GM23338 (cell line): ENCODE measurements at regions not wholly inside any gene's neighbourhood (a gene's known extent, or its start where the extent isn't known, plus 50 kb on each side); places are given as distances from the start of the nearest gene placed in this dataset.

Experiments used
- CREB1 ChIP-seq: fragments of 250-450 bp; sonication (Bioruptor Pico); IDR thresholded peaks from 2 replicates; pipeline ENCODE4 v1.5.0; 2020; ENCODE audit warnings: low read depth, mild to moderate bottlenecking, moderate library complexity
- CTCF ChIP-seq, 2 experiments: fragments of 200-600 bp in 1 of 2; sonication (generic) in 1 of 2; conservative IDR thresholded peaks; 2 replicates each; pipeline versions ENCODE4 v1.5.1 to v1.6.1; 2016 to 2017; ENCODE audit warnings: antibody characterized with exemption in 2 of 2, low read depth in 2 of 2, mild to moderate bottlenecking in 2 of 2, moderate library complexity in 1 of 2
- EZH2 ChIP-seq: fragments of 200-600 bp; sonication (generic); IDR thresholded peaks from one replicate; pipeline ENCODE4 v1.8.0; 2017; ENCODE audit warnings: antibody characterized with exemption, mild to moderate bottlenecking, low read depth; ENCODE audit not compliant: unreplicated experiment
- EZH2phosphoT487 ChIP-seq: fragments of 200-600 bp; sonication (generic); IDR thresholded peaks from one replicate; pipeline ENCODE4 v1.8.1; 2018; ENCODE audit warnings: antibody characterized with exemption; ENCODE audit not compliant: unreplicated experiment
- POLR2AphosphoS5 ChIP-seq: IDR thresholded peaks from 2 replicates; pipeline ENCODE4 v1.6.1; 2016; ENCODE audit warnings: antibody characterized with exemption, low read depth
- REST ChIP-seq: IDR thresholded peaks from one replicate; pipeline ENCODE4 v1.6.1; 2018; ENCODE audit warnings: antibody characterized with exemption; ENCODE audit not compliant: unreplicated experiment
- ZNF462 ChIP-seq: fragments of 250-450 bp; sonication (Bioruptor Pico); IDR thresholded peaks from 2 replicates; pipeline ENCODE4 v1.5.0; 2020; ENCODE audit warnings: mild to moderate bottlenecking, moderate library complexity

- TF ChIP-seq CTCF (conservative IDR thresholded peaks at IDR 0.05; ENCODE audit: low read depth in 2 of 2) = no peak
- no peak for TF ChIP-seq POLR2AphosphoS5
- no peak for TF ChIP-seq ZNF462 (CRISPR knock-in tag)
- no peak for TF ChIP-seq EZH2phosphoT487
- TF ChIP-seq REST = no peak
- no peak for TF ChIP-seq CREB1
- TF ChIP-seq EZH2 = no peak
Measured at GRCh38 chr11:46176421-46176820, 55.2 kb upstream of the PHF21A start.
